ENCODE measurements at regions not wholly inside any gene's neighbourhood (a gene's known extent, or its start where the extent isn't known, plus 50 kb on each side); places are given as distances from the start of the nearest gene placed in this dataset.
"Not testable (repeated sequence)": the region's sequence is repeated elsewhere in the genome, so short reads cannot be mapped to it uniquely, and the experiment has no call there.

- Histone ChIP-seq H3K4me1 (ENCODE audit: control insufficient read depth, insufficient read depth, low read length) (no peaks in the 10 kb centered on the region), H3K36me3 (ENCODE audit: control insufficient read depth, insufficient read depth, low read length) (no peaks in the 10 kb centered on the region), H3K27ac (ENCODE audit: insufficient read depth, low read depth, low read length, poor library complexity, severe bottlenecking) (no peak overlapping the region), H3K4me3 (ENCODE audit: insufficient read depth, low read depth, low read length) (no peak overlapping the region), H3K9me3 (ENCODE audit: control insufficient read depth, low read length) (peaks cover 5% of the 10 kb centered on the region), H3K27me3 (ENCODE audit: control insufficient read depth, insufficient read depth, low read length, poor library complexity, severe bottlenecking) (no peaks in the 10 kb centered on the region)
- WGBS, 2 experiments = 100% methylated on average over 1 of the region's 1 CpG; no CpG with 5 or more reads in 1 of the 2 experiments
These were observed 165.9 kb upstream of the ARHGAP5 start for GRCh38 chr14:31911160-31911559.

GRCh38 chr14:31913370-31913769, 163.7 kb upstream of the ARHGAP5 start:
- Histone ChIP-seq H3K27me3 (ENCODE audit: control insufficient read depth, insufficient read depth, low read length, poor library complexity, severe bottlenecking) (no peaks in the 10 kb centered on the region), H3K4me1 (ENCODE audit: control insufficient read depth, insufficient read depth, low read length) (no peaks in the 10 kb centered on the region), H3K9me3 (ENCODE audit: control insufficient read depth, low read length) (peaks cover 5% of the 10 kb centered on the region), H3K4me3 (ENCODE audit: insufficient read depth, low read depth, low read length) (no peak overlapping the region), H3K36me3 (ENCODE audit: control insufficient read depth, insufficient read depth, low read length) (no peaks in the 10 kb centered on the region), H3K27ac (ENCODE audit: insufficient read depth, low read depth, low read length, poor library complexity, severe bottlenecking) (no peak overlapping the region)
- 93 to 94% methylated on average over 4 of the region's 4 CpGs for WGBS, 2 experiments

- not testable (repeated sequence) for H3K36me3 ChIP-seq (ENCODE audit: control insufficient read depth, insufficient read depth, low read length); H3K9me3 ChIP-seq (ENCODE audit: control insufficient read depth, low read length); H3K27ac ChIP-seq (ENCODE audit: insufficient read depth, low read depth, low read length, poor library complexity, severe bottlenecking); H3K4me1 ChIP-seq (ENCODE audit: control insufficient read depth, insufficient read depth, low read length); H3K4me3 ChIP-seq (ENCODE audit: insufficient read depth, low read depth, low read length); H3K27me3 ChIP-seq (ENCODE audit: control insufficient read depth, insufficient read depth, low read length, poor library complexity, severe bottlenecking)
- 92 to 100% methylated on average over 2 of the region's 7 CpGs for WGBS, 2 experiments
These were observed 158.8 kb upstream of the ARHGAP5 start for GRCh38 chr14:31918289-31918688.

GRCh38 chr14:31920001-31920400, 157.1 kb upstream of the ARHGAP5 start:
- 90 to 100% methylated on average over 1 of the region's 1 CpG for WGBS, 2 experiments
- H3K4me1 ChIP-seq (ENCODE audit: control insufficient read depth, insufficient read depth, low read length) = no peaks in the 10 kb centered on the region
- no peaks in the 10 kb centered on the region for H3K9me3 ChIP-seq (ENCODE audit: control insufficient read depth, low read length)
- no peaks in the 10 kb centered on the region for H3K36me3 ChIP-seq (ENCODE audit: control insufficient read depth, insufficient read depth, low read length)
- H3K4me3 ChIP-seq (ENCODE audit: insufficient read depth, low read depth, low read length) = no peak overlapping the region
- no peak overlapping the region for H3K27ac ChIP-seq (ENCODE audit: insufficient read depth, low read depth, low read length, poor library complexity, severe bottlenecking)
- H3K27me3 ChIP-seq (ENCODE audit: control insufficient read depth, insufficient read depth, low read length, poor library complexity, severe bottlenecking) = no peaks in the 10 kb centered on the region

- Histone ChIP-seq H3K27me3 (ENCODE audit: control insufficient read depth, insufficient read depth, low read length, poor library complexity, severe bottlenecking) (no peaks in the 10 kb centered on the region), H3K9me3 (ENCODE audit: control insufficient read depth, low read length) (no peaks in the 10 kb centered on the region), H3K4me3 (ENCODE audit: insufficient read depth, low read depth, low read length) (no peak overlapping the region), H3K36me3 (ENCODE audit: control insufficient read depth, insufficient read depth, low read length) (no peaks in the 10 kb centered on the region), H3K4me1 (ENCODE audit: control insufficient read depth, insufficient read depth, low read length) (no peaks in the 10 kb centered on the region), H3K27ac (ENCODE audit: insufficient read depth, low read depth, low read length, poor library complexity, severe bottlenecking) (no peak overlapping the region)
- WGBS, 2 experiments = 93 to 99% methylated on average over 4 to 5 of the region's 5 CpGs
These were observed 156.0 kb upstream of the ARHGAP5 start for GRCh38 chr14:31920989-31921650.

- H3K4me3 ChIP-seq (ENCODE audit: insufficient read depth, low read depth, low read length) = no peak overlapping the region
- no peaks in the 10 kb centered on the region for H3K9me3 ChIP-seq (ENCODE audit: control insufficient read depth, low read length)
- H3K27ac ChIP-seq (ENCODE audit: insufficient read depth, low read depth, low read length, poor library complexity, severe bottlenecking) = no peak overlapping the region
- H3K4me1 ChIP-seq (ENCODE audit: control insufficient read depth, insufficient read depth, low read length) = no peaks in the 10 kb centered on the region
- 96 to 98% methylated on average over 5 of the region's 5 CpGs for WGBS, 2 experiments
- no peaks in the 10 kb centered on the region for H3K27me3 ChIP-seq (ENCODE audit: control insufficient read depth, insufficient read depth, low read length, poor library complexity, severe bottlenecking)
- no peaks in the 10 kb centered on the region for H3K36me3 ChIP-seq (ENCODE audit: control insufficient read depth, insufficient read depth, low read length)
These were observed 155.4 kb upstream of the ARHGAP5 start for GRCh38 chr14:31921721-31922120.

- Histone ChIP-seq H3K9me3 (ENCODE audit: control insufficient read depth, low read length) (no peaks in the 10 kb centered on the region), H3K4me3 (ENCODE audit: insufficient read depth, low read depth, low read length) (no peak overlapping the region), H3K36me3 (ENCODE audit: control insufficient read depth, insufficient read depth, low read length) (no peaks in the 10 kb centered on the region), H3K4me1 (ENCODE audit: control insufficient read depth, insufficient read depth, low read length) (peaks cover 5% of the 10 kb centered on the region), H3K27ac (ENCODE audit: insufficient read depth, low read depth, low read length, poor library complexity, severe bottlenecking) (no peak overlapping the region), H3K27me3 (ENCODE audit: control insufficient read depth, insufficient read depth, low read length, poor library complexity, severe bottlenecking) (no peaks in the 10 kb centered on the region)
- WGBS, 2 experiments = 14 to 50% methylated on average over 1 of the region's 1 CpG
These were observed 151.0 kb upstream of the ARHGAP5 start for GRCh38 chr14:31926123-31926522.

- 91 to 92% methylated on average over 5 to 6 of the region's 6 CpGs for WGBS, 2 experiments
These were observed 150.3 kb upstream of the ARHGAP5 start for GRCh38 chr14:31926652-31927347.

GRCh38 chr14:31927348-31927832, 149.7 kb upstream of the ARHGAP5 start:
- WGBS, 2 experiments = 54 to 56% methylated on average over 6 of the region's 6 CpGs
- H3K9me3 ChIP-seq (ENCODE audit: control insufficient read depth, low read length) = no peaks in the 10 kb centered on the region
- no peaks in the 10 kb centered on the region for H3K27me3 ChIP-seq (ENCODE audit: control insufficient read depth, insufficient read depth, low read length, poor library complexity, severe bottlenecking)
- H3K4me1 ChIP-seq (ENCODE audit: control insufficient read depth, insufficient read depth, low read length) = peaks cover 5% of the 10 kb centered on the region
- no peak overlapping the region for H3K4me3 ChIP-seq (ENCODE audit: insufficient read depth, low read depth, low read length)
- H3K27ac ChIP-seq (ENCODE audit: insufficient read depth, low read depth, low read length, poor library complexity, severe bottlenecking) = no peak overlapping the region
- no peaks in the 10 kb centered on the region for H3K36me3 ChIP-seq (ENCODE audit: control insufficient read depth, insufficient read depth, low read length)

More at GRCh38 chr14:31926652-31927347, 150.3 kb upstream of the ARHGAP5 start:
- Histone ChIP-seq H3K27ac (ENCODE audit: insufficient read depth, low read depth, low read length, poor library complexity, severe bottlenecking) (no peak overlapping the region), H3K27me3 (ENCODE audit: control insufficient read depth, insufficient read depth, low read length, poor library complexity, severe bottlenecking) (no peaks in the 10 kb centered on the region), H3K36me3 (ENCODE audit: control insufficient read depth, insufficient read depth, low read length) (no peaks in the 10 kb centered on the region), H3K4me3 (ENCODE audit: insufficient read depth, low read depth, low read length) (no peak overlapping the region), H3K9me3 (ENCODE audit: control insufficient read depth, low read length) (no peaks in the 10 kb centered on the region), H3K4me1 (ENCODE audit: control insufficient read depth, insufficient read depth, low read length) (peaks cover 5% of the 10 kb centered on the region)

- H3K36me3 ChIP-seq (ENCODE audit: control insufficient read depth, insufficient read depth, low read length) = no peaks in the 10 kb centered on the region
- H3K4me3 ChIP-seq (ENCODE audit: insufficient read depth, low read depth, low read length) = no peak overlapping the region
- peaks cover 8% of the 10 kb centered on the region for H3K4me1 ChIP-seq (ENCODE audit: control insufficient read depth, insufficient read depth, low read length)
- H3K9me3 ChIP-seq (ENCODE audit: control insufficient read depth, low read length) = no peaks in the 10 kb centered on the region
- WGBS, 2 experiments = 94 to 97% methylated on average over 1 of the region's 1 CpG
- H3K27me3 ChIP-seq (ENCODE audit: control insufficient read depth, insufficient read depth, low read length, poor library complexity, severe bottlenecking) = no peaks in the 10 kb centered on the region
- H3K27ac ChIP-seq (ENCODE audit: insufficient read depth, low read depth, low read length, poor library complexity, severe bottlenecking) = no peak overlapping the region
These were observed 147.0 kb upstream of the ARHGAP5 start for GRCh38 chr14:31930070-31930469.

Data from ectodermal cell (in vitro differentiated cells).